ENCODE measurements at regions not wholly inside any gene's neighbourhood (a gene's known extent, or its start where the extent isn't known, plus 50 kb on each side); places are given as distances from the start of the nearest gene placed in this dataset.

DNA sequence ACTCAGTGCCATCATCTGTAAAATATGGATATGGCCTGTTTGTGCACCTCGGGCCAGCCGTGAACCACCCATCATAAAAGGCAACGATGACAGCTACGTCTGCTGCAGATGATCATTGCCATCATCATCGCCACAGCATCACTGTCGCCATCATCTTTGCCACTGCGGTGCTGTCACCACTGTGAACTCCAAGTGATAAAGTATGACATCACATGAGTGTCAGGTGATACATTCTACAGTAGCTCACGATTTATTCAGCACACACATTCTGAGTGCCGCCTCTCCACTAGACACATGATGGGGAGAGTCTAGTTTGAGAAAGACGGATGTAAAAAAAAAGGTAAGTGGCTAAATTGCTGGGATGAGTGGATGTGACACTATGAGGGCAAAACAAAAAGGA, 755.4 kb upstream of the RAB6C start:
- TF ChIP-seq, protein P1, sequence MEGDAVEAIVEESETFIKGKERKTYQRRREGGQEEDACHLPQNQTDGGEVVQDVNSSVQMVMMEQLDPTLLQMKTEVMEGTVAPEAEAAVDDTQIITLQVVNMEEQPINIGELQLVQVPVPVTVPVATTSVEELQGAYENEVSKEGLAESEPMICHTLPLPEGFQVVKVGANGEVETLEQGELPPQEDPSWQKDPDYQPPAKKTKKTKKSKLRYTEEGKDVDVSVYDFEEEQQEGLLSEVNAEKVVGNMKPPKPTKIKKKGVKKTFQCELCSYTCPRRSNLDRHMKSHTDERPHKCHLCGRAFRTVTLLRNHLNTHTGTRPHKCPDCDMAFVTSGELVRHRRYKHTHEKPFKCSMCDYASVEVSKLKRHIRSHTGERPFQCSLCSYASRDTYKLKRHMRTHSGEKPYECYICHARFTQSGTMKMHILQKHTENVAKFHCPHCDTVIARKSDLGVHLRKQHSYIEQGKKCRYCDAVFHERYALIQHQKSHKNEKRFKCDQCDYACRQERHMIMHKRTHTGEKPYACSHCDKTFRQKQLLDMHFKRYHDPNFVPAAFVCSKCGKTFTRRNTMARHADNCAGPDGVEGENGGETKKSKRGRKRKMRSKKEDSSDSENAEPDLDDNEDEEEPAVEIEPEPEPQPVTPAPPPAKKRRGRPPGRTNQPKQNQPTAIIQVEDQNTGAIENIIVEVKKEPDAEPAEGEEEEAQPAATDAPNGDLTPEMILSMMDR (conservative IDR thresholded peaks at IDR 0.05; ENCODE audit: low read depth, low read length): no peak
- TF ChIP-seq EZH2 (IDR thresholded peaks at IDR 0.05; ENCODE audit: borderline replicate concordance, low read depth, low read length, poor library complexity, severe bottlenecking): no peak

Data from A673 (cell line).